Fibroblast of mammary gland (primary cell): ENCODE measurements at regions not wholly inside any gene's neighbourhood (a gene's known extent, or its start where the extent isn't known, plus 50 kb on each side); places are given as distances from the start of the nearest gene placed in this dataset.
"Not testable (repeated sequence)": the region's sequence is repeated elsewhere in the genome, so short reads cannot be mapped to it uniquely, and the experiment has no call there.

Experiments
- DNase-seq: peaks from one replicate; pipeline ENCODE4 v3.0.0-alpha.2; 2010; ENCODE audit warnings: low read depth
- H3K4me3 ChIP-seq: 2 replicates; pipeline ENCODE4 v1.5.1; 2011; ENCODE audit warnings: low read depth, mild to moderate bottlenecking, low read length, moderate library complexity; ENCODE audit not compliant: control insufficient read depth
- TF ChIP-seq, protein P1 (sequence below): conservative IDR thresholded peaks from 2 replicates; pipeline ENCODE4 v1.5.1; 2011; ENCODE audit warnings: low read depth, low read length, inconsistent platforms; ENCODE audit not compliant: control insufficient read depth, insufficient read depth

DNA sequence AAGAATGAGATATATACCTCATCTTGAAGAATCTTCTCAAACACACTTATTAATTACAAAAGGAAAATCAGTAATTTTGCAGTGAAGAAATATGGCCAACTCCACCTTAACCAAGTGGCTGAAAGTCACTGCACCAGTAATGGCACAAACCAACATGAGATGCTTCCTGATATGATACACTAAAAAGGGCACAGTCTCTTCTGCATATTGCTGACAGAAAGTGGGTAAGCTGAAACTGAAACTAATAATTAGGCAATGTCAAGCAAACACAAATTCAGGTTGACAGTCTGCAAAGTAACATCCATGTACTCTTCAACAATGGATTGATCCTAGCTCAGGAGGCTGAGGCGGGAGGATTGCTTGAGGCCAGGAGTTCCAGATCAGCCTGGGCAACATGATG is 56.1 kb downstream of the ZNF22 start:
- DNase-seq, H3K4me3 ChIP-seq: not testable (repeated sequence)

DNA sequence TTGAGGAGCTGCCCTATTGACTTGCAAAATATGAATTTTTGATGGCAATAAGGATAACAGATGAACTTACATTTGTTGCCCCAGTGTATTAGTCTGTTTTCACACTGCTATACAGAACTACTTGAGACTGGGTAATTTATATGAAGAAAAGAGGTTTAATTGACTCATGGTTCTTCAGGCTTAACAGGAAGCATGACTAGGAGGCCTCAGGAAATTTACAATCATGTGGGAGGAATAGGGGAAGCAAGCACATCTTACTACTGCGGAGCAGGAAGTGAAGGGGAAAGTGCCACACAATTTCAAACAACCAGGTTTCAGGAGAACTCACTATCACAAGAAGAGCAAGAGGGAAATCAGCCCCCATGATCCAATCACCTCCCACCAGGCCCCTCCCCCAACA is 57.9 kb downstream of the ZNF22 start:
- TF ChIP-seq, protein P1, sequence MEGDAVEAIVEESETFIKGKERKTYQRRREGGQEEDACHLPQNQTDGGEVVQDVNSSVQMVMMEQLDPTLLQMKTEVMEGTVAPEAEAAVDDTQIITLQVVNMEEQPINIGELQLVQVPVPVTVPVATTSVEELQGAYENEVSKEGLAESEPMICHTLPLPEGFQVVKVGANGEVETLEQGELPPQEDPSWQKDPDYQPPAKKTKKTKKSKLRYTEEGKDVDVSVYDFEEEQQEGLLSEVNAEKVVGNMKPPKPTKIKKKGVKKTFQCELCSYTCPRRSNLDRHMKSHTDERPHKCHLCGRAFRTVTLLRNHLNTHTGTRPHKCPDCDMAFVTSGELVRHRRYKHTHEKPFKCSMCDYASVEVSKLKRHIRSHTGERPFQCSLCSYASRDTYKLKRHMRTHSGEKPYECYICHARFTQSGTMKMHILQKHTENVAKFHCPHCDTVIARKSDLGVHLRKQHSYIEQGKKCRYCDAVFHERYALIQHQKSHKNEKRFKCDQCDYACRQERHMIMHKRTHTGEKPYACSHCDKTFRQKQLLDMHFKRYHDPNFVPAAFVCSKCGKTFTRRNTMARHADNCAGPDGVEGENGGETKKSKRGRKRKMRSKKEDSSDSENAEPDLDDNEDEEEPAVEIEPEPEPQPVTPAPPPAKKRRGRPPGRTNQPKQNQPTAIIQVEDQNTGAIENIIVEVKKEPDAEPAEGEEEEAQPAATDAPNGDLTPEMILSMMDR = no peak
- no peak for DNase-seq

GRCh38 chr10:45058992-45059561 is 58.4 kb downstream of the ZNF22 start:
- DNase-seq = no peak
- TF ChIP-seq, protein P1 = no peak
- no peak overlapping the region for H3K4me3 ChIP-seq

More for the DNA sequence above, 57.9 kb downstream of the ZNF22 start:
- no peak overlapping the region for H3K4me3 ChIP-seq

DNA sequence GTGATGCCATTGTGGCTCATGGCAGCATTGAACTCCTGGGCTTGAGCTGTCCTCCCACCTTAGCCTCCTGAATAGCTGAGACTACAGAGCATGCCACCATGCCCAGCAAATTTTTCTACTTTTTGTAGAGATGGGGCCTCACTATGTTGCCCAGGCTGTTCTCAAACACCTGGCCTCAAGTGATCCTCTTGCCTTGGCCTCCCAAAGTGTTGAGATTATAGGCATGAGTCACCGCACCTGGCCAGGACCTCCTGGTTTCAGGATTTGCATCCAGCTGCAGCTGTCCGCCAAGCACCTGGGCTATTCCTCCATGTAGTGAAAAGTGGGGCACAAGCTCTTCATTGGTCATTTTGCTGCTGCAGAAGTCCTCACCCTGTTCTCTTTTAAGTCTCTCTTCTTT is 58.9 kb downstream of the ZNF22 start:
- TF ChIP-seq, protein P1 = no peak
- H3K4me3 ChIP-seq = no peak overlapping the region
- no peak for DNase-seq

DNA sequence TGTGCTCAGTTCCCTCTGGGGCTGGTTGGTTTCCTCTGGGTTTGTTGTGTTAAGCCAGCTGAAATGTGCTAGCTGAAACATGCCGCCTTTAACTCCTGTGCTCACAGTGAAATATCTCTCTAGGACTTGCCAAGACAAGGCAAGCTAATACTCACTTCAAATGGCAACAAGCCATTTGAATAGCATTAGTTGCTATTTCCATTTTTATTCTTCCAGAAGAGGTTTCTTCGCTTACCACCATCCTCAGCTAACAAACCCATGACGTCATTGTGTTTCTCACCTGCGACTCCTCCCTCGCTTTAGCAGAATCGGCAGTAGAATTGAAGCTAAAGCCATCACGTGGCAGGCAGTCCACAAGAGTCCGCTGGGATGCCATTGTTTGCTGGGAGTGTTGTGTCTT is 61.3 kb downstream of the ZNF22 start:
- H3K4me3 ChIP-seq = no peak overlapping the region
- no peak for DNase-seq
- TF ChIP-seq, protein P1 = no peak

DNA sequence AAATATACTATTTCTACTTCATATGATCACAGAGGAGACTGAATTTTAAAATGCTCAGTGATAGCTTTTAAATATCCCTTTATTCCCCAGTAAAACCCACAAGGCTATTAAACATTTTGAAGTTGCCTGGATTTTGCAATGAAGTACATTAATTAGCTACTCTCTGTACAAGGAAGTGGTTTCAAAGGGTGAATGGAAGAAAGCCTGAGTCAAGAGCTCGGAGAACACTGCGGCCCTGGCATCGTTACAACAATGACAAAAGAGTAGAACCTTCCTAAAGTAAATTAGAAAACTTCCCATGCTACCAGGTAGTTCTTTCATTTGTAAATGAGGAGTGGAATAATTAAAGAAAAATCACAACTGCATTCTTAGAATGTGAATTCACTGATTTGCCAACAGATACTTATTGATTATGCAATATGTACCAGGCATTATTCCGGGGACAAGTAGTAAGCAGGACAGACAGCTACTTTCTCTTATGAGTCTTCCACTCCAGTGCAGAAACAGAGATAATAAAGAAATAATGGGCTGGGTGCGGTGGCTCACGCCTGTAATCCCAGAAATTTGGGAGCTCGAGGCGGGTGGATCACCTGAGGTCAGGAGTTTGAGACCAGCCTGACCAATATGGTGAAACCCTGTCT is 63.0 kb downstream of the ZNF22 start:
- TF ChIP-seq, protein P1 = no peak
- DNase-seq = peak; percentile 24
- H3K4me3 ChIP-seq = no peak overlapping the region

DNA sequence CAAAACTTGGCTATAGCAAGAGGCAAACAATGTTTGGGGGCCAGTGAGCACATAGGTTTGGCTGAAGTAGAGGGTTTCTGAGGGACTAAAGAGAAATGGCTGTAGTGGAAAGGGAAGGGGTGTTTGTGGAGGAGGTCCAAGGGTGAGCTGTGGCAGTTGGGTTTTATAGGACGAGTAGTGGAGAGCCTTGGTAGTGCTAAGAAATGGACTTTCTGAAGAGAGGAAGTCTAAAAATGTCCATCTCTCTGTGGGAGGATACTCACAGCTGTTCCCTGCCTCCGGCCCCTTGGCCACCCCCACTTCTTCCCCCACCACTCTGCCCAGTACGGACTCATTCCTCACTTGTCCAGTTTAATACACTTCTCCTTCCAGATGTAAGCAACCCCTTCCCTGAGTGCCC is 64.3 kb downstream of the ZNF22 start:
- H3K4me3 ChIP-seq = no peak overlapping the region
- DNase-seq = no peak
- TF ChIP-seq, protein P1 = no peak
